ENCODE measurements at regions not wholly inside any gene's neighbourhood (a gene's known extent, or its start where the extent isn't known, plus 50 kb on each side); places are given as distances from the start of the nearest gene placed in this dataset.
"Not testable (repeated sequence)": the region's sequence is repeated elsewhere in the genome, so short reads cannot be mapped to it uniquely, and the experiment has no call there.

DNA sequence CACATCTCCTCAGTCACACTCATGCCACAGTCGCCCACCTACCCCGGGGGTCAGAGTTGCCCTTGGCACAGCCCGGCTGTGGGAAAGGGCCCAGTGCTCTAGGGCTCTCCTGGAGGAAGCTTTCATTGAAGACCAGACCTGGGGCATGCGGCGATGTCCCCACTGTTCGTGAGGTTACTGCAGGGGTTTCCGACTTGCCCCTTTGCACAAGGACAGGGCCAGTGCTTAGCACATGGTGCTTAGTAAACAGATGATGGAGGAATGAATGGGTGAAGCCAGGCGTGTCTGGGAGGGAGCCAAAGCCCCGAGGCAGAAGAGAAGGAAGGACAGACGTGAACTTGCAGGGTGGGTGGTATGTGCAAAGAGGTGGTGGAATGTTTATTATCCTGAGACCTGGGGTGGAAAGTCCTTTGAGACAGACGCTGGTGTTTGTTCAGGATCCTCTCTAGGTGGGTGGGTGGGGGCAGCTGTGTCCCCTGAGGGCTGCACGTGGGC is 205.9 kb upstream of the ARL4C start:
- Histone ChIP-seq H3K27ac (ENCODE audit: low read depth, low read length) (no peak overlapping the region), H3K27me3 (ENCODE audit: control insufficient read depth in 1 of 2, insufficient read depth in 2 of 2, low read length in 2 of 2) (no peaks in the 10 kb centered on the region), H3K9ac (ENCODE audit: low read depth in 1 of 2, low read length in 2 of 2) (no peak overlapping the region), H3K36me3 (ENCODE audit: control insufficient read depth in 1 of 2, insufficient read depth in 2 of 2, low read length in 2 of 2) (no peaks in the 10 kb centered on the region), H3K9me3 (ENCODE audit: control insufficient read depth in 1 of 2, low read length in 2 of 2) (no peaks in the 10 kb centered on the region), H3K4me1 (ENCODE audit: control insufficient read depth in 1 of 2, insufficient read depth in 2 of 2, low read length in 2 of 2) (no peaks in the 10 kb centered on the region), H3K4me3 (ENCODE audit: low read depth in 1 of 2, low read length in 2 of 2) (no peak overlapping the region)

DNA sequence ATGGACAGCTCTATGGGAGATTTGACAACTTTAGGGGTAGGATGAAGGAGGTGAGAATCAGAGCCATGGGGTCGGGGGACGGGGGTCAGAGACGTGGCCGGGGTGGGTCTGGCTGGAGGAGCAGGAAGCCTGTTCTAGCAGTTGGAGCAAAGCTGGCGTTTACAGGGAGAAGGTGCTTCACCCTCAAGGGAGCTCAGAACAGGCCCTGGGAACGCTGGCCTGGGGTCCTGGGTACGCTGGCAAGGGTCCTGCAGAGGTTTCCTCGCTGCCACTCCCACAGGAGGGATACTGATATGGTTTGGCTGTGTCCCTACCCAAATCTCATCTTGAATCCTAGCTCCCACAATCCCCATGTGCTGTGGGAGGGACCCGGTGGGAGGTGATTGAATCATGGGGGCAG is 205.0 kb upstream of the ARL4C start:
- Histone ChIP-seq H3K27me3 (ENCODE audit: control insufficient read depth in 1 of 2, insufficient read depth in 2 of 2, low read length in 2 of 2) (no peaks in the 10 kb centered on the region), H3K36me3 (ENCODE audit: control insufficient read depth in 1 of 2, insufficient read depth in 2 of 2, low read length in 2 of 2) (no peaks in the 10 kb centered on the region), H3K4me3 (ENCODE audit: low read depth in 1 of 2, low read length in 2 of 2) (no peak overlapping the region), H3K9ac (ENCODE audit: low read depth in 1 of 2, low read length in 2 of 2) (no peak overlapping the region), H3K9me3 (ENCODE audit: control insufficient read depth in 1 of 2, low read length in 2 of 2) (peaks cover 6 to 7% of the 10 kb centered on the region in 2 donors), H3K4me1 (ENCODE audit: control insufficient read depth in 1 of 2, insufficient read depth in 2 of 2, low read length in 2 of 2) (no peaks in the 10 kb centered on the region), H3K27ac (ENCODE audit: low read depth, low read length) (no peak overlapping the region)

DNA sequence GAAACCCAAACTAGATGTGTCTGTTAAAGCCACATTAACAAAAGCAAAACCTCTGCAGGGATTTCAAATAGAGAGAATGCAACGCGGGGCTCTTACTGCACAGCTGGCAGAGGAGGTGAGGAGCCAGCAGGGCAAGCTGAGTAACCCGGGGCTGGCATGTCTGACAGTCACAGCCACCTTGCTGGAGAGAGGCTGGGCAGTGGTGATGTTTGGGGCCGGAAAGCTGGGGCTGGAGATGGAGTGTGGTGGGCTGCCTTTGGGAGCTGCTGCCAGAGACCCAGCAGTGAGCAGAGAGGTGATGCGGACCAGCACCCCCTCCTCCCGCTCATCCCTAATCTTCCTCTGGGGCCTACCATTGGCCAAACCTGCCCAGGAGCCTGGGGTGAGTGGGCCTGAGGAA is 204.5 kb upstream of the ARL4C start:
- Histone ChIP-seq H3K9me3 (ENCODE audit: control insufficient read depth in 1 of 2, low read length in 2 of 2) (peaks cover 9 to 11% of the 10 kb centered on the region in 2 donors), H3K4me3 (ENCODE audit: low read depth in 1 of 2, low read length in 2 of 2) (no peak overlapping the region), H3K9ac (ENCODE audit: low read depth in 1 of 2, low read length in 2 of 2) (no peak overlapping the region), H3K4me1 (ENCODE audit: control insufficient read depth in 1 of 2, insufficient read depth in 2 of 2, low read length in 2 of 2) (no peaks in the 10 kb centered on the region), H3K27me3 (ENCODE audit: control insufficient read depth in 1 of 2, insufficient read depth in 2 of 2, low read length in 2 of 2) (no peaks in the 10 kb centered on the region), H3K36me3 (ENCODE audit: control insufficient read depth in 1 of 2, insufficient read depth in 2 of 2, low read length in 2 of 2) (no peaks in the 10 kb centered on the region), H3K27ac (ENCODE audit: low read depth, low read length) (no peak overlapping the region)

DNA sequence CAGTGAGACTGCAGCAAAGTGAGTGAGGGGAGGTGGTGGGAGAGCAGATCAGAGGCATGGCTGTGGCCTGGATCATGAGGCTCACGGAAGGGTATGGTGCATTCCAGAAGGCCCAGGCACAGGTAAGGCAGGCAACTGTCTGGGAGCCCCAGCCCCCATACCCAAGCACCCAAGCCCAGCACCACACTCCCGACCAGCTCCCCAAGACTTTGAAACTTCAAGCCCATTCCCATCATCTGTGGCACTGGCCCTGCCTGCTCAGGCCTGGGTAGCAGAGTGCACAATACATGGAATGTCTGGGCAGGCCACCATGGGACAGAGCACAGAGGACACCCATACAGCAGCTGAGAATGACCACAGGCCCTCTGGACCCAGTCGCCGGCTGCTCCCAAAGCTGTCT is 202.6 kb upstream of the ARL4C start:
- Histone ChIP-seq H3K9ac (ENCODE audit: low read depth in 1 of 2, low read length in 2 of 2) (no peak overlapping the region), H3K4me3 (ENCODE audit: low read depth in 1 of 2, low read length in 2 of 2) (no peak overlapping the region), H3K36me3 (ENCODE audit: control insufficient read depth in 1 of 2, insufficient read depth in 2 of 2, low read length in 2 of 2) (no peaks in the 10 kb centered on the region), H3K27me3 (ENCODE audit: control insufficient read depth in 1 of 2, insufficient read depth in 2 of 2, low read length in 2 of 2) (no peaks in the 10 kb centered on the region), H3K27ac (ENCODE audit: low read depth, low read length) (no peak overlapping the region), H3K4me1 (ENCODE audit: control insufficient read depth in 1 of 2, insufficient read depth in 2 of 2, low read length in 2 of 2) (no peaks in the 10 kb centered on the region), H3K9me3 (ENCODE audit: control insufficient read depth in 1 of 2, low read length in 2 of 2) (peaks cover 12 to 15% of the 10 kb centered on the region in 2 donors)

DNA sequence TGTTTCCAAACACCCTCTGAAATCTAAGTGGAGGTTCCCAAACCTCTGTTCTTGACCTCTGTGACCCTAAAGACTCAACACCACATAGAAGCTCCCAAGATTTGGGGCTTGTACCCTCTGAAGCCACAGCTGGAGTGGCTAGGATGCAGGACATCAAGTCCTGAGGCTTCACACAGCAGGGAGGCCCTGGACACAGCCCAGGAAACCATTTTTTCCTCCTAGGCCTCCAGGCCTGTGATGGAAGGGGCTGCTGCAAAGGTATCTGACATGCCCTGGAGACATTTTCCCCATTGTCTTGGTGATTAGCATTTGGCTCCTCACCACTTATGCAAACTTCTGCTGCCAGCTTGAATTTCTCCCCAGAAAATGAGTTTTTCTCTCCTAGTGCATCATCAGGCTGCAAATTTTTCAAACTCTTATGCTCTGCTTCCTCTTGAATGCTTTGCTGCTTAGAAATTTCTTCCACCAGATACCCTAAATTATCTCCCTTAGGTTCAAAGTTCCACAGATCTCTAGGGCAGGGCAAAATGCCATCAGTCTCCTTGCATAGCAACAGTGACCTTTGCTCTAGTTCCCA is 200.5 kb upstream of the ARL4C start:
- not testable (repeated sequence) for H3K4me3 ChIP-seq (ENCODE audit: low read depth in 1 of 2, low read length in 2 of 2); H3K27ac ChIP-seq (ENCODE audit: low read depth, low read length); H3K36me3 ChIP-seq (ENCODE audit: control insufficient read depth in 1 of 2, insufficient read depth in 2 of 2, low read length in 2 of 2); H3K27me3 ChIP-seq (ENCODE audit: control insufficient read depth in 1 of 2, insufficient read depth in 2 of 2, low read length in 2 of 2); H3K4me1 ChIP-seq (ENCODE audit: control insufficient read depth in 1 of 2, insufficient read depth in 2 of 2, low read length in 2 of 2); H3K9ac ChIP-seq (ENCODE audit: low read depth in 1 of 2, low read length in 2 of 2)
- H3K9me3 ChIP-seq (ENCODE audit: control insufficient read depth in 1 of 2, low read length in 2 of 2), result peaks cover 12 to 15% of the 10 kb centered on the region in 2 donors

DNA sequence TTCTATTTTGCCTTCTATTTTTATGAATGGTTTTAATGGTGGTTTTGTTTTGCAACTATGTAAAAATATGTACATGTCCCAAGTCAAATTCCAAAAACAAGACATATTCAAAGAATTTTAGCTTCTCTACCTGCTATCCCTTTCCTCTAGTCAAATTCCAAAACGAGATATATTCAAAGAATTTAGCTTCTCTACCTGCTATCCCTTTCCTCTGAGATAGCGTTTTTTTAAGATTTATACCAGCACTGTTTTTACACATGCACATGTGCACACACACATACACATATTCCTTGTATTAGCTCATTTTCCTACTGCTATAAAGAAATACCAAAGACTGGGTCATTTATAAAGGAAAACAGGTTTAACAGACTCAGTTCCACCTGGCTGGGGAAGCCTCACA is 199.1 kb upstream of the ARL4C start:
- Histone ChIP-seq H3K4me3 (ENCODE audit: low read depth in 1 of 2, low read length in 2 of 2) (no peak overlapping the region), H3K4me1 (ENCODE audit: control insufficient read depth in 1 of 2, insufficient read depth in 2 of 2, low read length in 2 of 2) (no peaks in the 10 kb centered on the region), H3K9ac (ENCODE audit: low read depth in 1 of 2, low read length in 2 of 2) (no peak overlapping the region), H3K27ac (ENCODE audit: low read depth, low read length) (no peak overlapping the region), H3K9me3 (ENCODE audit: control insufficient read depth in 1 of 2, low read length in 2 of 2) (peaks cover 12 to 15% of the 10 kb centered on the region in 2 donors), H3K36me3 (ENCODE audit: control insufficient read depth in 1 of 2, insufficient read depth in 2 of 2, low read length in 2 of 2) (no peaks in the 10 kb centered on the region), H3K27me3 (ENCODE audit: control insufficient read depth in 1 of 2, insufficient read depth in 2 of 2, low read length in 2 of 2) (no peaks in the 10 kb centered on the region)

DNA sequence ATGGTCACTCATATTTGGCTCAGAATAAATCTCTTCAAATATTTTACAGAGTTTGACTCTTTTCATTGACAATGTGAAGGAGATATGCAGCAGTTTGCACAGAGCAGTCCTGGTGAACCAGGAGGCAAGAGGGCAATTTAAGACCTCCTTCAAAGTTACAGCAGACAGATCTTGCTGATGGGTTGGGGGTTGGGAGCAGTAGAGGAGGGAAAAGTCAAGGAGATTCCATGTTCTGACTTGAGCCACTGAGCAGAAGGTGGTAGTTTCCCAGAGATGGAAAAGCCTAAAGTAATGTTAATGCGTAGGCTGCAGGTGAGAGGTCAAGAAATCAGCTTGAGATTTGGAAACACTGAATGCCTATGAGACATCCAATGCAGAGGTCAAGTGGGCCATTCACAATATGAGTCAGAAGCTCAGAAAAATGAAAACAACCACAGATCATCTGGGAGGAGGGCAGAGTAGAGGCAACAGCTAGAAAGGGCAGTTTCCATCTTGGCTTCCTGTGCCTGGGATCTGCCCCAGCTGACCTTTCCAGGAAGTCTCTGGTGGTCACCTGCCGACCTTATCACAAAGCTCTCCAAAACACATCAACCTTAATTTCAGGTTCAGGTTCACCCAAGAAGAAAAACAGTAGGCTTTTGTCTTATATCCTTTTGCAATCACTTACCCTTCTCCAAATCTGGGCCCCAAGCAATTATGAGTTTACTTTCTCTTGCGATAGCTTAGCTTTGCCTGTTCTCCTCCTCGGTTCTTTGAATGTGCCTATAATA is 197.5 kb upstream of the ARL4C start:
- Histone ChIP-seq H3K4me3 (ENCODE audit: low read depth in 1 of 2, low read length in 2 of 2) (no peak overlapping the region), H3K9me3 (ENCODE audit: control insufficient read depth in 1 of 2, low read length in 2 of 2) (peaks cover 12 to 15% of the 10 kb centered on the region in 2 donors), H3K27ac (ENCODE audit: low read depth, low read length) (no peak overlapping the region)

DNA sequence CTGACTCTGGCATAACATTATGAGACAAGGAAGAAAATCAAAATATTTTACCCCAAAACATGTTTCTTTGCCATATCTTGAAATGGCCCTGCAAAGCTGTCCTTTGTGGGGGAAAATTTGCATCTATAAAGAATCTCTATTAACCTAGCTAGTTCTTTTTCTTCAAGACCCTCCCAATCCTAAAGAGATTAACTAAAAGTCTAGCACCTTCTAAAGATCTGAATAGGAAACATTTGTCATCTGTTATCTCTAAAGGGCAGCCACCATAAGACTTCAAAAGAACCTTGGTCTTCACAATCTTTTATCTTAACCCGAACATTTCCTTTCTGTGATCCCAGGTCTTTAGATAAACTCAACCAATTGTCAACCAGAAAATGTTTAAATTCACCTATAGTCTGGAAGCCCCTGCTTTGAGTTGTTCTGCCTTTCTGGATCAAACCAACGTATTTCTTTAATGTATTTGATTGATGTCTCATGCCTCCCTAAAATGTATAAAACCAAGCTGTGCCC is 196.9 kb upstream of the ARL4C start:
- H3K9ac ChIP-seq (ENCODE audit: low read depth in 1 of 2, low read length in 2 of 2); H3K36me3 ChIP-seq (ENCODE audit: control insufficient read depth in 1 of 2, insufficient read depth in 2 of 2, low read length in 2 of 2); H3K4me3 ChIP-seq (ENCODE audit: low read depth in 1 of 2, low read length in 2 of 2); H3K27ac ChIP-seq (ENCODE audit: low read depth, low read length); H3K27me3 ChIP-seq (ENCODE audit: control insufficient read depth in 1 of 2, insufficient read depth in 2 of 2, low read length in 2 of 2); H3K4me1 ChIP-seq (ENCODE audit: control insufficient read depth in 1 of 2, insufficient read depth in 2 of 2, low read length in 2 of 2): not testable (repeated sequence)
- H3K9me3 ChIP-seq (ENCODE audit: control insufficient read depth in 1 of 2, low read length in 2 of 2), result peaks cover 12 to 15% of the 10 kb centered on the region in 2 donors

More for the DNA sequence above, 197.5 kb upstream of the ARL4C start:
- no peaks in the 10 kb centered on the region for H3K36me3 ChIP-seq (ENCODE audit: control insufficient read depth in 1 of 2, insufficient read depth in 2 of 2, low read length in 2 of 2)
- no peaks in the 10 kb centered on the region for H3K4me1 ChIP-seq (ENCODE audit: control insufficient read depth in 1 of 2, insufficient read depth in 2 of 2, low read length in 2 of 2)
- H3K27me3 ChIP-seq (ENCODE audit: control insufficient read depth in 1 of 2, insufficient read depth in 2 of 2, low read length in 2 of 2), result peaks cover 0 to 5% of the 10 kb centered on the region in 2 donors
- H3K9ac ChIP-seq (ENCODE audit: low read depth in 1 of 2, low read length in 2 of 2), result no peak overlapping the region

DNA sequence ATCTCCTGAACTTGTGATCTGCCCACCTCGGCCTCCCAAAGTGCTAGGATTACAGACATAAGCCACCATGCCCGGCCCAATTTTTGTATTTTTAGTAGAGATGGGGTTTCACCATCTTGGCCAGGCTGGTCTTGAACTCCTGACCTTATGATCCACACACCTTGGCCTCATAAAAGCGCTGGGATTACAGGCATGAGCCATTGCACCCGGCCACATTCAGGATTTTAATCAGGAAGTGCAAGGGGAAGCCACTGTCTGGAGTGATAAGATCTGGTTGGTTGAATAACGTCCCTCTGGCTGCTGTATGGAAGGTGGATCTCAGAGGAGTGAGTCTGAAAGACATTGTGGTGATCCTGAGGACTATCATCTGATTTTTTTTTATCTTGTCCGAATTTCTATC is 196.3 kb upstream of the ARL4C start:
- not testable (repeated sequence) for H3K4me1 ChIP-seq (ENCODE audit: control insufficient read depth in 1 of 2, insufficient read depth in 2 of 2, low read length in 2 of 2); H3K27ac ChIP-seq (ENCODE audit: low read depth, low read length); H3K9ac ChIP-seq (ENCODE audit: low read depth in 1 of 2, low read length in 2 of 2); H3K36me3 ChIP-seq (ENCODE audit: control insufficient read depth in 1 of 2, insufficient read depth in 2 of 2, low read length in 2 of 2); H3K4me3 ChIP-seq (ENCODE audit: low read depth in 1 of 2, low read length in 2 of 2); H3K27me3 ChIP-seq (ENCODE audit: control insufficient read depth in 1 of 2, insufficient read depth in 2 of 2, low read length in 2 of 2)
- peaks cover 12 to 15% of the 10 kb centered on the region in 2 donors for H3K9me3 ChIP-seq (ENCODE audit: control insufficient read depth in 1 of 2, low read length in 2 of 2)
